Heart left ventricle (tissue), 16 donors: ENCODE measurements at regions not wholly inside any gene's neighbourhood (a gene's known extent, or its start where the extent isn't known, plus 50 kb on each side); places are given as distances from the start of the nearest gene placed in this dataset.

Source experiments
- ATAC-seq, 4 donors: fragments of 200-7000 bp; cut with Tn5 transposase; one replicate each; pipeline ENCODE4 v1.9.1; 2020 to 2022; ENCODE audit warnings: moderate library complexity in 4 of 4, mild to moderate bottlenecking in 3 of 4, moderate number of reproducible peaks in 1 of 4
- DNase-seq, 5 donors: peaks; one replicate each; pipeline ENCODE4 v3.0.0-alpha.2; 2020
- H3K27ac ChIP-seq, 12 donors: fragments of 200-600 bp; sonication (generic) in 4 of 12; one replicate each; pipeline versions ENCODE4 v1.5.0 to v1.8.0; 2016 to 2022; ENCODE audit warnings: mild to moderate bottlenecking in 2 of 12
- H3K27me3 ChIP-seq, 9 donors: fragments of 200-600 bp; sonication (generic) in 2 of 9; one replicate each; pipeline versions ENCODE4 v1.5.1 to v1.8.0; 2016 to 2022; ENCODE audit warnings: mild to moderate bottlenecking in 3 of 9
- H3K36me3 ChIP-seq, 9 donors: fragments of 200-600 bp; sonication (generic) in 2 of 9; one replicate each; pipeline versions ENCODE4 v1.5.0 to v1.8.0; 2018 to 2022; ENCODE audit warnings: mild to moderate bottlenecking in 2 of 9
- H3K4me1 ChIP-seq, 12 donors: fragments of 200-600 bp; sonication (generic) in 4 of 12; one replicate each; pipeline versions ENCODE4 v1.5.0 to v1.8.0; 2016 to 2022; ENCODE audit warnings: mild to moderate bottlenecking in 3 of 12
- H3K4me3 ChIP-seq, 12 donors: fragments of 200-600 bp; sonication (generic) in 4 of 12; one replicate each; pipeline versions ENCODE4 v1.5.0 to v1.8.0; 2017 to 2022; ENCODE audit warnings: mild to moderate bottlenecking in 9 of 12, moderate library complexity in 4 of 12
- H3K9me3 ChIP-seq, 12 donors: fragments of 200-600 bp; sonication (generic) in 4 of 12; one replicate each; pipeline versions ENCODE4 v1.5.0 to v1.8.0; 2016 to 2022; ENCODE audit warnings: mild to moderate bottlenecking in 1 of 12
- CTCF ChIP-seq, 12 donors: fragments of 200-600 bp; sonication (generic) in 4 of 12; IDR thresholded peaks; one replicate each; pipeline versions ENCODE4 v1.5.0 to v1.8.0; 2018 to 2022; ENCODE audit warnings: antibody characterized with exemption in 12 of 12, mild to moderate bottlenecking in 5 of 12
- POLR2A ChIP-seq, 2 donors: fragments of 450-650 bp; IDR thresholded peaks; one replicate each; pipeline ENCODE4 v1.6.1; 2017; ENCODE audit warnings: antibody characterized with exemption in 2 of 2, mild to moderate bottlenecking in 2 of 2, moderate library complexity in 2 of 2
- WGBS, 4 donors: extraction: QIAGEN DNeasy Blood & Tissue Kit in 2 of 4; methylation state at CpG; one replicate each; pipeline versions ENCODE4 v1.1.5 to v1.1.7; 2013 to 2018; 5-methylcytosine and 5-hydroxymethylcytosine counted together
- intact Hi-C, 10 donors: fragments of 100-400 bp; cut with DNase I; formaldehyde crosslinking; loops; one replicate each; pipeline versions ENCODE4 v1.11.1 to v1.14.2; 2022
- donor health status: ischemic (EF 13 %, LVEDD 7.1; RV severe dilation, severe dysfunction).
- donor health status: healthy with polysubstance abuse.
- donor health status: DM: no; HTN: yes; CAD: no.
- donor health status: DM: no; HTN: no; CAD: no.
- donor health status: ischemic (EF 25% LVEDD 6.9; RV normal size, moderate dysfunction).
- donor health status: ischemic (EF 25% LVEDD 5.7; RV mildly dilated, moderate dysfunction).
- donor health status: healthy.
- donor health status: DM: yes; HTN: yes; CAD: no.
- donor health status: ischemic (EF 35%, LVEDD 5.7; RV mildly dilated, moderate dysfunction).
- donor health status: nonischemic (EF 11% LVEDD 7.7; RV severe dilation, severe dysfunction).
- donor health status: DM: yes; HTN: yes; CAD: no.
- donor health status: PGD.
- donor health status: ischemic (EF 29% LVEDD 5.4; RV normal size, mild dysfunction).
- donor health status: nonischemic (EF 23%, LVEDD 6.1; RV moderate dilation, normal function).

GRCh38 chr11:91796999-91797398, 427.6 kb upstream of the FAT3 start:
- TF ChIP-seq POLR2A (IDR thresholded peaks at IDR 0.05) (no peak), CTCF (IDR thresholded peaks at IDR 0.05) (no peak)
- no peak for DNase-seq
- no peak overlapping the region for H3K4me3 ChIP-seq
- H3K27ac ChIP-seq: no peak overlapping the region
- no peaks in the 10 kb centered on the region for H3K36me3 ChIP-seq
- H3K4me1 ChIP-seq: peaks cover 0 to 8% (median 0%) of the 10 kb centered on the region in 12 donors
- no peak for ATAC-seq
- no peaks in the 10 kb centered on the region for H3K27me3 ChIP-seq
- no peaks in the 10 kb centered on the region for H3K9me3 ChIP-seq
- intact Hi-C loops: loop anchor here in 1 of 10 donors (10.0 kb wide), 1 partner anchor 58 kb away; no protein-coding TSS in a partner anchor

DNA sequence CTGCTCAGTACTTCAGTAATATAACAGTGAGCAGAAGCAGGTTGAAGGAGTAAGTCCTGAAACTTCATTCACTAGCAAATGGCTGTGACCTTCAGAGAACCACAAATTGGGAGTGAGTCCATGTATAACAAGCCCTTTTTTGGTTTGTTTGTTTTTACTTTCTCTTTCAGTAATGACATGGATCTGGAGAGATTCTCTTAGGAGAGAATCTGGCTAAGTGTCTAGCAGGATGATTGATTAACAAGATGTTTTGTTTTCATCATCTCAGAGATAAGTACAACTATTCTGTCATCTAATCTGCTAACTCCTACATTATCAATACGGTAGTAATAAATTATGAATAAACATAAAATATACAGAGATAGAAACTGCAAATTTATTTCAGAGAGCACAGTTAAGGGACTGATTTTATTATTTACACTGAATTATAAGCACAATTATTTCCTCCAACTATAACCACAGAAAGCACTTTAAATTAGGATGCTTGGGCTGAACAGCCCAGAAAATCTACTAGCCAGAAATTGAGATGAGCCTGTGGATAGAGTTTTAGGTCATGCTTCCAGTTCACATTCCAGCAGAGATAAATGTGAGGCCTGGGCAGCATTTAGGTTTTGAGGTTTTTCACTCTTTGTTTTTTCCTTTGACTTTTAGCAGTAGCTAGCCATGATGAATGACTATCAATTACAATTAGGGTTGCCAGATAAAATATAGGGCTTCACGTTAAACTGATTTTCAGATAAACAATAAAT, 429.3 kb upstream of the FAT3 start:
- intact Hi-C loops: loop anchor here in 1 of 10 donors (10.0 kb wide), 1 partner anchor 59 kb away; no protein-coding TSS in a partner anchor
- Histone ChIP-seq H3K36me3 (no peaks in the 10 kb centered on the region), H3K9me3 (no peaks in the 10 kb centered on the region), H3K4me1 (peaks cover 0 to 8% (median 0%) of the 10 kb centered on the region in 12 donors), H3K27ac (peak overlapping the region in 1 of 12 donors; percentile 17), H3K4me3 (no peak overlapping the region), H3K27me3 (no peaks in the 10 kb centered on the region)
- DNase-seq (no peak), ATAC-seq (no peak)
- WGBS, 4 donors: 58 to 71% (median 62%) methylated on average over 2 of the region's 2 CpGs
- no peak for TF ChIP-seq POLR2A (IDR thresholded peaks at IDR 0.05)
- no peak for TF ChIP-seq CTCF (IDR thresholded peaks at IDR 0.05)

- Histone ChIP-seq H3K36me3 (no peaks in the 10 kb centered on the region), H3K27me3 (no peaks in the 10 kb centered on the region), H3K4me1 (peaks cover 0 to 8% (median 0%) of the 10 kb centered on the region in 12 donors), H3K9me3 (no peaks in the 10 kb centered on the region), H3K27ac (no peak overlapping the region), H3K4me3 (no peak overlapping the region)
- WGBS, 4 donors: 82 to 91% (median 87%) methylated on average over 3 of the region's 3 CpGs
- no peak for DNase-seq
- no peak for ATAC-seq
- intact Hi-C loops: loop anchor here in 1 of 10 donors (10.0 kb wide), 1 partner anchor 61 kb away; no protein-coding TSS in a partner anchor
- TF ChIP-seq POLR2A (IDR thresholded peaks at IDR 0.05) (no peak), CTCF (IDR thresholded peaks at IDR 0.05) (no peak)
Observed at GRCh38 chr11:91794146-91794545, 430.5 kb upstream of the FAT3 start.

DNA sequence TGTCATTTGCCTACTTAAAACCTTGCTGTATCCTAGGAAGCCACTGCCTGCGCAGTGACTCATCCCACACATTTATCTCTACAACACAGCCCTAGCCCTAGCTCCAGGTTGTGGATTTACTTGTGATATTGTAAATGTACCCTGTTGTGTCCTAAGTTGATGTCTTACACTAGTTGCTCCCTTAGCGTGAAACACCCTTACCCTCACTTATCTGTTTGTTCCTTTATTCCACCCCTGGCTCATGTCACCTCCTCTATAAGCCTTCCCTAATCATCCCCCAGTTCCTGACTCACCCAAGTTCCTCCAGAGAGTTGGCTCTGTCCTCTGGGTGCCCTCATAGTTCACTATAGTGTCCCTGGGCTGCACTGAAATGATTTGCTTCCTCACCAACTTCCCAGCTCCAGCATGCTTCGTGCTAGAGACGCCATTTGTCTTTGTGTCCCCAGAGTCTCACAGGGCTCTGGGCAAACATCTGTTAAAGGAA, 431.8 kb upstream of the FAT3 start:
- DNase-seq (no peak), ATAC-seq (no peak)
- no peak overlapping the region for H3K27ac ChIP-seq
- intact Hi-C loops: loop anchor here in 1 of 10 donors (10.0 kb wide), 1 partner anchor 62 kb away; no protein-coding TSS in a partner anchor
- no peaks in the 10 kb centered on the region for H3K9me3 ChIP-seq
- H3K4me1 ChIP-seq: peaks cover 0 to 8% (median 0%) of the 10 kb centered on the region in 12 donors
- no peaks in the 10 kb centered on the region for H3K36me3 ChIP-seq
- TF ChIP-seq POLR2A (IDR thresholded peaks at IDR 0.05) (no peak), CTCF (IDR thresholded peaks at IDR 0.05) (no peak)
- no peak overlapping the region for H3K4me3 ChIP-seq
- WGBS, 4 donors: 75 to 91% (median 88%) methylated on average over 4 of the region's 4 CpGs
- H3K27me3 ChIP-seq: no peaks in the 10 kb centered on the region
